K562 (cell line): ENCODE measurements at regions not wholly inside any gene's neighbourhood (a gene's known extent, or its start where the extent isn't known, plus 50 kb on each side); places are given as distances from the start of the nearest gene placed in this dataset.

Source experiments
- ATAC-seq: fragments of 200-7000 bp; cut with Tn5 transposase; 3 replicates; pipeline ENCODE4 v1.9.1; 2020; ENCODE audit warnings: moderate library complexity
- BruUV-seq: library from RNA; stranded (reverse); fragments of 400-500 nt; replicated peaks from 2 replicates; lab custom pipeline; 2021; lab: Mats Ljungman, UMichigan
- CTCF ChIA-PET: fragments of 300-600 bp; formaldehyde crosslinking; extraction: SDS; loops from one replicate; lab custom pipeline; 2021; ENCODE audit warnings: low intra/inter-chr PET ratio; lab: Yijun Ruan, JAX
- POLR2A ChIA-PET: fragments of 300-600, 350-650 bp; sonication (Branson Sonifier 250); formaldehyde crosslinking; extraction: SDS; loops from one replicate; lab custom pipeline; 2021; ENCODE audit warnings: antibody characterized with exemption, inconsistent platforms; lab: Yijun Ruan, JAX
- DNase-seq, 4 experiments: peaks; one replicate each; pipeline versions ENCODE4 v3.0.0 to v3.0.0-alpha.2; 2011 to 2018; ENCODE audit warnings: low spot score in 3 of 4, mixed read lengths in 3 of 4; ENCODE audit errors: extremely low read depth in 1 of 4
- FAIRE-seq: peaks from 2 replicates; lab custom pipeline; 2011; peaks lifted over from hg19 to GRCh38; lab: Jason Lieb, UNC
- H2AFZ ChIP-seq: 2 replicates; pipeline ENCODE4 v1.6.0; 2011; ENCODE audit warnings: low read depth, low read length, control low read depth, inconsistent platforms
- H3K27ac ChIP-seq: fragments of 200-600 bp; 3 replicates; pipeline ENCODE4 v1.8.0; 2011; ENCODE audit warnings: low read depth, mild to moderate bottlenecking, control low read depth, inconsistent platforms, low read length, moderate library complexity, mixed read lengths; ENCODE audit errors: extremely low read depth
- H3K27me3 ChIP-seq, 2 experiments: fragments of 300-600 bp in 1 of 2; 2 replicates in 1 of 2; 3 replicates in 1 of 2; pipeline versions ENCODE4 v1.6.0 to v1.8.0; 2011; ENCODE audit warnings: inconsistent platforms in 2 of 2, low read length in 2 of 2, mild to moderate bottlenecking in 1 of 2, mixed read lengths in 1 of 2, moderate library complexity in 1 of 2; ENCODE audit not compliant: control insufficient read depth in 2 of 2, insufficient read depth in 2 of 2
- H3K36me3 ChIP-seq: fragments of 300-600 bp; 3 replicates; pipeline ENCODE4 v1.8.0; 2011; ENCODE audit warnings: mild to moderate bottlenecking, low read length, inconsistent platforms; ENCODE audit not compliant: control insufficient read depth, insufficient read depth
- H3K4me1 ChIP-seq, 2 experiments: fragments of 200-600 bp in 1 of 2; replicated peaks in 1 of 2; 2 replicates in 1 of 2; 3 replicates in 1 of 2; pipeline versions ENCODE4 v1.5.1 to v1.8.0; 2011; ENCODE audit warnings: inconsistent platforms in 2 of 2, low read length in 2 of 2, mild to moderate bottlenecking in 1 of 2, mixed read lengths in 1 of 2, moderate library complexity in 1 of 2; ENCODE audit not compliant: control insufficient read depth in 2 of 2, insufficient read depth in 2 of 2
- H3K4me2 ChIP-seq: 2 replicates; pipeline ENCODE4 v1.6.1; 2011; ENCODE audit warnings: low read length, control low read depth, inconsistent platforms, mixed read lengths; ENCODE audit not compliant: insufficient read depth
- H3K4me3 ChIP-seq: fragments of 200-600 bp; sonication (generic), shearing (Covaris generic); 2 replicates; pipeline ENCODE4 v1.5.1; 2016; ENCODE audit warnings: control low read depth, inconsistent platforms
- H3K79me2 ChIP-seq: fragments of 200-600 bp; 3 replicates; pipeline ENCODE4 v1.8.0; 2011; ENCODE audit warnings: low read length, inconsistent platforms; ENCODE audit not compliant: control insufficient read depth, insufficient read depth
- H3K9ac ChIP-seq, 2 experiments: 2 replicates each; pipeline versions ENCODE4 v1.6.0 to v1.6.1; 2011; ENCODE audit warnings: low read depth in 2 of 2, low read length in 2 of 2, control low read depth in 1 of 2, inconsistent platforms in 1 of 2, mild to moderate bottlenecking in 1 of 2, mixed read lengths in 1 of 2; ENCODE audit not compliant: insufficient read depth in 1 of 2
- H3K9me1 ChIP-seq: one replicate; pipeline ENCODE4 v1.6.0; 2011; ENCODE audit warnings: inconsistent platforms, mild to moderate bottlenecking, low read length, moderate library complexity; ENCODE audit not compliant: control insufficient read depth, insufficient read depth
- H3K9me3 ChIP-seq: replicated peaks from 2 replicates; pipeline ENCODE4 v1.5.1; 2011; ENCODE audit warnings: low read depth, low read length, inconsistent platforms; ENCODE audit not compliant: control insufficient read depth, insufficient read depth
- H4K20me1 ChIP-seq: replicated peaks from 2 replicates; pipeline ENCODE4 v1.6.1; 2011; ENCODE audit warnings: low read length, inconsistent platforms, mixed read lengths; ENCODE audit not compliant: control insufficient read depth, insufficient read depth
- BHLHE40 ChIP-seq: IDR thresholded peaks from 2 replicates; pipeline ENCODE4 v1.6.1; 2011; ENCODE audit warnings: low read length, improper control_type of control experiment
- CHD4 ChIP-seq: fragments of 200-600 bp; sonication (generic); IDR thresholded peaks from 3 replicates; pipeline ENCODE4 v1.6.1; 2012; ENCODE audit warnings: low read depth, mild to moderate bottlenecking, mixed read lengths, low read length, inconsistent platforms; ENCODE audit not compliant: insufficient read depth, insufficient replicate concordance, poor library complexity, severe bottlenecking
- CXXC5 ChIP-seq: fragments of 250-450 bp; sonication (Bioruptor Pico); IDR thresholded peaks from 2 replicates; pipeline ENCODE4 v1.8.0; 2022; ENCODE audit warnings: inconsistent platforms, mild to moderate bottlenecking, moderate library complexity
- IRF2 ChIP-seq: sonication (generic); formaldehyde crosslinking; IDR thresholded peaks from 2 replicates; pipeline ENCODE4 v1.8.1; 2022; ENCODE audit warnings: mild to moderate bottlenecking, missing genetic modification reagents
- IRF9 ChIP-seq: fragments of 450-650 bp; IDR thresholded peaks from 2 replicates; pipeline ENCODE4 v1.6.1; 2016; ENCODE audit warnings: missing biosample characterization, missing genetic modification characterization
- KLF13 ChIP-seq: fragments of 450-650 bp; IDR thresholded peaks from 2 replicates; pipeline ENCODE4 v1.6.1; 2016; ENCODE audit warnings: missing genetic modification characterization, low read depth, mild to moderate bottlenecking, missing compliant biosample characterization, moderate library complexity, borderline replicate concordance
- MTA2 ChIP-seq: fragments of 450-650 bp; IDR thresholded peaks from 2 replicates; pipeline ENCODE4 v1.6.1; 2016; ENCODE audit warnings: low read depth
- PURB ChIP-seq: sonication (generic); formaldehyde crosslinking; IDR thresholded peaks from 2 replicates; pipeline ENCODE4 v1.9.0; 2021; ENCODE audit warnings: low read depth, mild to moderate bottlenecking, missing genetic modification reagents
- RBM39 ChIP-seq: fragments of 200-400 bp; formaldehyde crosslinking; optimal IDR thresholded peaks from 2 replicates; pipeline ENCODE3; 2018; ENCODE audit warnings: low read depth, low read length
- SMAD2 ChIP-seq: fragments of 150-350 bp; IDR thresholded peaks from 2 replicates; pipeline ENCODE4 v1.6.1; 2014; ENCODE audit warnings: low read depth, mild to moderate bottlenecking, low read length
- TBP ChIP-seq: optimal IDR thresholded peaks from 2 replicates; pipeline ENCODE3; 2011; ENCODE audit warnings: low read depth, low read length, improper control_type of control experiment
- YY1 ChIP-seq, 3 experiments: IDR thresholded peaks; 2 replicates each; pipeline ENCODE4 v1.6.1; 2011; ENCODE audit warnings: low read length in 2 of 3, mild to moderate bottlenecking in 2 of 3, moderate library complexity in 2 of 3, borderline replicate concordance in 1 of 3, control low read depth in 1 of 3, low read depth in 1 of 3; ENCODE audit not compliant: insufficient read depth in 3 of 3, insufficient replicate concordance in 2 of 3, control insufficient read depth in 1 of 3, insufficient read length in 1 of 3; ENCODE audit errors: extremely low read depth in 1 of 3
- ZNF76 ChIP-seq: fragments of 250-450 bp; sonication (Bioruptor Pico); IDR thresholded peaks from 2 replicates; pipeline ENCODE4 v1.4.0; 2020; ENCODE audit warnings: mild to moderate bottlenecking, moderate library complexity, borderline replicate concordance
- ZNF785 ChIP-seq: fragments of 250-450 bp; sonication (Bioruptor Pico); IDR thresholded peaks from 2 replicates; pipeline ENCODE4 v1.4.0; 2020; ENCODE audit warnings: mild to moderate bottlenecking
- WGBS: fragments of 100-300 bp; shearing (Covaris generic); methylation state at CpG from one replicate; pipeline ENCODE4 v1.1.6; 2016; ENCODE audit warnings: low coverage, mixed read lengths; ENCODE audit not compliant: insufficient coverage; ENCODE audit errors: missing lambda C conversion rate; 5-methylcytosine and 5-hydroxymethylcytosine counted together
- in situ Hi-C: fragments of 300-500 bp; cut with MboI; formaldehyde crosslinking; loops from 4 replicates; pipeline ENCODE4 v1.15.0; 2018; ENCODE audit warnings: inconsistent platforms, mixed read lengths
- intact Hi-C: fragments of 100-400 bp; cut with micrococcal nuclease; formaldehyde crosslinking; loops from 2 replicates; pipeline ENCODE4 v1.14.2; 2022
- TF ChIP-seq, protein P1 (sequence below), 2 experiments: fragments of 450-650 bp; IDR thresholded peaks; 2 replicates each; pipeline ENCODE4 v1.6.1; 2018; ENCODE audit warnings: mild to moderate bottlenecking in 2 of 2, low read depth in 1 of 2; ENCODE audit not compliant: partially characterized antibody in 2 of 2

DNA sequence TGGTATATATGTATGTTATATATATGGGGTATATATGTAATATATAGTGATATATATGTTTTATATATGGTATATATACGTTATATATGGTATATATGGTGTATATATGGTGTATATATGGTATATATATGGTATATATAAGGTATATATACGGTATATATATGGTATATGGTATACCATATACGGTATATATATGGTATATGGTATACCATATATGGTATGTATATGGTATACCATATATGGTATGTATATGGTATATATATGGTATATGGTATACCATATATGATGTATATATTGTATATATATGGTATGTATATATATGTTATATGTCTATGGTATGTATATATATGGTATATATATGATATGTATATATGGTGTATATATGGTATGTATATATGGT lies 447.7 kb upstream of the USP24 start (continued):
- TF ChIP-seq PURB (CRISPR knock-in tag) (no peak), KLF13 (tag) (no peak)

GRCh38 chr1:55658917-55659316 lies 443.8 kb upstream of the USP24 start:
- no peak overlapping the region for H3K27ac ChIP-seq
- H3K9me3 ChIP-seq = peaks cover 4% of the 10 kb centered on the region
- H3K4me3 ChIP-seq = no peak overlapping the region
- FAIRE-seq (no peak), ATAC-seq (no peak), DNase-seq (no peak)
- no peak overlapping the region for H2AFZ ChIP-seq
- no peaks in the 10 kb centered on the region for H3K4me1 ChIP-seq
- ChIA-PET CTCF (no interaction called here), POLR2A (no interaction called here)
- H3K27me3 ChIP-seq = no peaks in the 10 kb centered on the region; a peak in 1 of 5 replicates
- no peaks in the 10 kb centered on the region for H3K79me2 ChIP-seq
- H3K9me1 ChIP-seq = no peaks in the 10 kb centered on the region
- intact Hi-C loops (no loop called here), in situ Hi-C loops (no loop called here)
- H3K36me3 ChIP-seq = no peaks in the 10 kb centered on the region
- WGBS = 0% methylated on average over 2 of the region's 2 CpGs
- no peaks in the 10 kb centered on the region for H4K20me1 ChIP-seq
- no peak overlapping the region for H3K9ac ChIP-seq
- BruUV-seq = no TSS peak
- no peak overlapping the region for H3K4me2 ChIP-seq
- no peak for TF ChIP-seq BHLHE40
- no peak for TF ChIP-seq IRF2 (CRISPR knock-in tag)
- TF ChIP-seq, protein P1, sequence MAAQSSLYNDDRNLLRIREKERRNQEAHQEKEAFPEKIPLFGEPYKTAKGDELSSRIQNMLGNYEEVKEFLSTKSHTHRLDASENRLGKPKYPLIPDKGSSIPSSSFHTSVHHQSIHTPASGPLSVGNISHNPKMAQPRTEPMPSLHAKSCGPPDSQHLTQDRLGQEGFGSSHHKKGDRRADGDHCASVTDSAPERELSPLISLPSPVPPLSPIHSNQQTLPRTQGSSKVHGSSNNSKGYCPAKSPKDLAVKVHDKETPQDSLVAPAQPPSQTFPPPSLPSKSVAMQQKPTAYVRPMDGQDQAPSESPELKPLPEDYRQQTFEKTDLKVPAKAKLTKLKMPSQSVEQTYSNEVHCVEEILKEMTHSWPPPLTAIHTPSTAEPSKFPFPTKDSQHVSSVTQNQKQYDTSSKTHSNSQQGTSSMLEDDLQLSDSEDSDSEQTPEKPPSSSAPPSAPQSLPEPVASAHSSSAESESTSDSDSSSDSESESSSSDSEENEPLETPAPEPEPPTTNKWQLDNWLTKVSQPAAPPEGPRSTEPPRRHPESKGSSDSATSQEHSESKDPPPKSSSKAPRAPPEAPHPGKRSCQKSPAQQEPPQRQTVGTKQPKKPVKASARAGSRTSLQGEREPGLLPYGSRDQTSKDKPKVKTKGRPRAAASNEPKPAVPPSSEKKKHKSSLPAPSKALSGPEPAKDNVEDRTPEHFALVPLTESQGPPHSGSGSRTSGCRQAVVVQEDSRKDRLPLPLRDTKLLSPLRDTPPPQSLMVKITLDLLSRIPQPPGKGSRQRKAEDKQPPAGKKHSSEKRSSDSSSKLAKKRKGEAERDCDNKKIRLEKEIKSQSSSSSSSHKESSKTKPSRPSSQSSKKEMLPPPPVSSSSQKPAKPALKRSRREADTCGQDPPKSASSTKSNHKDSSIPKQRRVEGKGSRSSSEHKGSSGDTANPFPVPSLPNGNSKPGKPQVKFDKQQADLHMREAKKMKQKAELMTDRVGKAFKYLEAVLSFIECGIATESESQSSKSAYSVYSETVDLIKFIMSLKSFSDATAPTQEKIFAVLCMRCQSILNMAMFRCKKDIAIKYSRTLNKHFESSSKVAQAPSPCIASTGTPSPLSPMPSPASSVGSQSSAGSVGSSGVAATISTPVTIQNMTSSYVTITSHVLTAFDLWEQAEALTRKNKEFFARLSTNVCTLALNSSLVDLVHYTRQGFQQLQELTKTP (IDR thresholded peaks at IDR 0.05; ENCODE audit: low read depth in 1 of 2, partially characterized antibody in 2 of 2) = no peak
- no peak for TF ChIP-seq RBM39
- TF ChIP-seq ZNF785 (CRISPR knock-in tag) = no peak
- TF ChIP-seq IRF9 (tag) = no peak
- no peak for TF ChIP-seq ZNF76 (CRISPR knock-in tag)
- no peak for TF ChIP-seq YY1 (IDR thresholded peaks at IDR 0.05; ENCODE audit: borderline replicate concordance in 1 of 3, control insufficient read depth in 1 of 3, extremely low read depth in 1 of 3, insufficient read depth in 3 of 3, insufficient read length in 1 of 3, insufficient replicate concordance in 2 of 3, low read depth in 1 of 3, low read length in 2 of 3)
- TF ChIP-seq SMAD2 = no peak
- TF ChIP-seq TBP = no peak
- no peak for TF ChIP-seq MTA2
- no peak for TF ChIP-seq CXXC5 (CRISPR knock-in tag)
- no peak for TF ChIP-seq CHD4
